ENCODE measurements at regions not wholly inside any gene's neighbourhood (a gene's known extent, or its start where the extent isn't known, plus 50 kb on each side); places are given as distances from the start of the nearest gene placed in this dataset.

DNA sequence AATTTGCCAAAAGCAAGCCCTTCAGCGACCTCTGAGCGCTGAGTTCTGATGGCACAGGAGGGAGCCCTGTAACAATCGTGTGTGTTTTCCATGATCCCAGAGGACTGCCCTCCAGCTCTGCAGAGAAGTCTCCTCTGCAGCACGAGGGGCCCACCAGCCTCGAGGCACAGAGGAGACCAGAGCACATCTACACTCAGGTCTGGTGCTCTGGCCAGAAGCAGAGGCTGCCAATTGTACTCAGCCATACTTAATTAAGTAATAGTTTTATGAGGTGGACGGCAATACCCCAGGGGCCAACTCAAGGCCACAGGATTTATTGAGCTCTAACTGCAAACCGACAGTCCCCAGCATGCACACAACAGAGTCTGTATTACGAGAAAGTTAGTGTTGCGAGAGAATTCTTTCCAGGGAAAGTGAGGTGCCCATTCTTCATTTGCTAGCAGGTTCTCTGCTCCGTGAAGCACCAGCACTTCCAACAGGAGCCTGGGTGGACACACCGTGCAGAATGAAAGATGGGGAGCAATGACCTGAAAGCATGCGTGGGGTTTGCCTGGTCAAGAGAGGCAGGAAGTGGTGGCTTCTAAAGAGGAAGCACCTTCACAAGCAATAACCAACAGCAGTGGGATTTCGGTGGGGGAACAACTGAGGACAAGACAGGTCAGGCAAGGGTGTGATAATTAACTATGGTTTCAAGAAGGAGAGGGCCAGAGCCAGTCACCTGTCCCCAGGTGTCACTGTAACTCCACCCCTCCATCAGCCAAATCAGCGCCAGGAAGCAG is 92.8 kb upstream of the FOXC1 start:
- H3K4me3 ChIP-seq (ENCODE audit: low read depth, low read length), result no peak overlapping the region
- TF ChIP-seq CTCF (IDR thresholded peaks at IDR 0.05; ENCODE audit: low read depth, low read length), result no peak
- no peak for DNase-seq (ENCODE audit: low read depth, low spot score)
- in situ Hi-C loops (cut with HindIII; ENCODE audit: low sequenced_read_pairs), result no loop called here

GRCh38 chr6:1518855-1519254 is 90.9 kb upstream of the FOXC1 start:
- in situ Hi-C loops (cut with HindIII; ENCODE audit: low sequenced_read_pairs), result no loop called here
- DNase-seq (ENCODE audit: low read depth, low spot score), result no peak
- no peak for TF ChIP-seq CTCF (IDR thresholded peaks at IDR 0.05; ENCODE audit: low read depth, low read length)
- no peak overlapping the region for H3K4me3 ChIP-seq (ENCODE audit: low read depth, low read length)

DNA sequence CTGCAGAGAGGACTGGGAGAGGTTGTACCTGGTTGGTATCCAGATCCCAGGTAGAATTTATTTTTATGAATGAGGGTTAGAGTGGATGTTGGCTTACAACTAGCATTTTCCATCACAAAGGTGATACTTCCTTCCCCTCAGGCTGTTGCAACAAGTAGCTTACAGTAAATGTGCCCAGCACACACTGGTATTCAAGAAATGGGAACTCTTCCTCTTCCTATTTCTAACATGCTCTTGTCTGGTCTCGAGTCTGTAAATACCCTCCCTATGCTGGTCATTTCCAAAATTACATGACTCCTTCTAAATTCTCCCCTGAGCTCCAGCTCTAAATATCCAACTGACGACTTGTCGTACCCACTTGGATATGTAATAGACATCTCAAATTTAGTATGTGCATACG is 90.1 kb upstream of the FOXC1 start:
- in situ Hi-C loops (cut with HindIII; ENCODE audit: low sequenced_read_pairs), result no loop called here
- H3K4me3 ChIP-seq (ENCODE audit: low read depth, low read length), result no peak overlapping the region
- no peak for TF ChIP-seq CTCF (IDR thresholded peaks at IDR 0.05; ENCODE audit: low read depth, low read length)
- no peak for DNase-seq (ENCODE audit: low read depth, low spot score)

DNA sequence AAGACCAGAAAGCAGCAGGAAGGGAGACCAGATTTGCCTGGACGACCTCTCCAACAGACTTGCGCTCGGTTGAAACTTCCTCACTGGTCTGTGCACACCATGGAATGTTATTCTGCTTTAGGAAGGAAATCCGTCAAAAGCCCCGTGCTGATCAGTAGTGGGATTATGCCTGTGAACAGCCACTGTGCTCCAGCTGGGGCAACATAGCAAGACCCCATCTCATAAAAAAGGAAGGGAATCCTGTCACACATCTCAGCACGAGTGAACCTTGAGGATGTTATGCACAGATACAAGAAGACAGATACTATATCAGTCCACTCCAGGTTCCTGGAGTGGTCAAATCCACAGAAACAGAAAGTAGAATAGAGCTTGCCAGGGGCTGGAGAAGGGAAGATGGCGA is 86.9 kb upstream of the FOXC1 start:
- DNase-seq (ENCODE audit: low read depth, low spot score), result no peak
- no peak for TF ChIP-seq CTCF (IDR thresholded peaks at IDR 0.05; ENCODE audit: low read depth, low read length)
- in situ Hi-C loops (cut with HindIII; ENCODE audit: low sequenced_read_pairs), result no loop called here
- no peak overlapping the region for H3K4me3 ChIP-seq (ENCODE audit: low read depth, low read length)

DNA sequence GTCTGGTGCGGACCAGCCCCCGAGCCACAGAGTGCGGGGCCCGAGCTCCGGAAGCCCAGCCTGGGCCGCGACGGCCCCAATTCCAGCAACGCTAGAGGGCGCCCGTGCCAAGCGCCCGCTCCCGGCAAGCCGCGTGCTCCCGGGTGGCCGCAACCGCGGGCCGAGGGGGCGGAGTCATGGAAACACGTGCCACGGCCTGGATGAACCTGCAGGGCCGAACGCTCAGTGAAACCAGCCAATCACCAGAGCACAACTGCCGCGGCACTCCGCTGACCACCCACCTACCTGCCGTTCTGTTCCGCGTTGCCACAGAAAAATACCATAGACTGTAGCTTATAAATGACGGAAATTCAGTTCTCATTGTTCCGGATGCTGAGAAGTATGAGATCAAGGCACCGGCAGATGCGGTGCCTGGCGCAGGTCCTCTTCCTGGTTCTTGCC is 85.7 kb upstream of the FOXC1 start:
- in situ Hi-C loops (cut with HindIII; ENCODE audit: low sequenced_read_pairs), result no loop called here
- TF ChIP-seq CTCF (IDR thresholded peaks at IDR 0.05; ENCODE audit: low read depth, low read length), result peak; percentile 66

DNA sequence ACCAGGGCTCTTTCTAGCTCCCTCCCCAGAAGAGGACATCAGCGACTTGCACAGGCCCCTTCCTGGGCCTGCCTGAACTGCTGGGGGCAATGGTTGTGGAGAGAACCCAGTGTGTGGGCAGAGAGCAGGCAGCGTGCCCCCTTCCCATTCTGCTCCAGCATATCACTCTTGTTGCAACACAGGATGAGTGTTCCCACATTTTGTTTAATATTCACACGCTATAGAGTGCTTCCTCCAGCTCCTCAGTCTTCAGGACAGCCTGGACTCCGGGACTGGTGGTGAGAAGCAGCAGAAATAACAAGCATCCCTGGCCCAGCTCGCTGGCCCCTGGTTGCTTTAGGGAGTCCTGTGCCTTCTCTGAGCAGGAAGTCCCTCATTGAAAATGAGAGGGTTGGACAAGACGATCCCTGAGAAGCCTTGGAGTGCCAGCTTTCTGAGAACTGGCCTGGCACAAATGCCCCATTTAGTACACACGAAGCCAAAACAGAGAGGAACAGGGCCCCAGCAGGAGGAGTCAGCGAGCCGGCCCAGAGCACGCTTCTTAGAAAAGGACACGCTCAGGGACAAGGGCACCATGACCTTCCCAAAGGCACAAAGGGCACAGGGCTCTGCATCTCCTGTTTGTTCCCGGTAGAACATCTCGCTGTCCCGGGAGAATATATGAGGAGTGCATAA is 84.2 kb upstream of the FOXC1 start:
- TF ChIP-seq CTCF (IDR thresholded peaks at IDR 0.05; ENCODE audit: low read depth, low read length), result no peak
- in situ Hi-C loops (cut with HindIII; ENCODE audit: low sequenced_read_pairs), result no loop called here
- H3K4me3 ChIP-seq (ENCODE audit: low read depth, low read length), result no peak overlapping the region
- DNase-seq (ENCODE audit: low read depth, low spot score), result no peak

More for the DNA sequence above, 85.7 kb upstream of the FOXC1 start:
- DNase-seq (ENCODE audit: low read depth, low spot score), result peak; percentile 49
- H3K4me3 ChIP-seq (ENCODE audit: low read depth, low read length), result no peak overlapping the region

All from astrocyte of the spinal cord (primary cell).